Right renal pelvis (tissue), 4 donors: ENCODE measurements at regions not wholly inside any gene's neighbourhood (a gene's known extent, or its start where the extent isn't known, plus 50 kb on each side); places are given as distances from the start of the nearest gene placed in this dataset.
A peak's percentile ranks its signal among the peaks of the same experiment; 100 is the strongest.
"Not testable (repeated sequence)": the region's sequence is repeated elsewhere in the genome, so short reads cannot be mapped to it uniquely, and the experiment has no call there.

ENCODE experiments used
- DNase-seq, 4 donors: peaks; one replicate each; pipeline ENCODE4 v3.0.0-alpha.2; 2013; ENCODE audit warnings: low read depth in 4 of 4, low spot score in 3 of 4, missing footprints in 1 of 4

DNA sequence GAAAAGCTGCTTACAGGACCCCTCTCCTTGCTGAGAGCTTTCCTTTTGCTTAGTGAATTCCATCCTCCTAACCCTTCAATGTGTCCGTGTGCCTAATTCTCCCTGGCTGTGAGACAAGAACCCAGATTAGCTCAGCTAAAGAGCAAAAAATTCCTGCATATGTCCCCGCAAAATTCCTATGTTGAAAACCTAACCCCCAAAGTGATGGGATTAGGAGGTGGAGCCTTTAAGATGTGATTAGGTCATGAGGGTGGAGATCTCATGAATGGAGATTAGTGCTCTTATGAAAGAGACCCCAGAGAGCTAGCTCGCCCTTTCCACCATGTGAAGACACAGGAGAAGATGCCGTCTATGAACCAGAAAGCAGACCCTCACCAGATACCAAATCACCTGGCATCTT lies 503.0 kb upstream of the DIAPH2 start:
- no peak for DNase-seq

GRCh38 chrX:96182366-96182765 lies 502.3 kb upstream of the DIAPH2 start:
- no peak for DNase-seq

GRCh38 chrX:96183391-96183790 lies 501.3 kb upstream of the DIAPH2 start:
- DNase-seq, result no peak

DNA sequence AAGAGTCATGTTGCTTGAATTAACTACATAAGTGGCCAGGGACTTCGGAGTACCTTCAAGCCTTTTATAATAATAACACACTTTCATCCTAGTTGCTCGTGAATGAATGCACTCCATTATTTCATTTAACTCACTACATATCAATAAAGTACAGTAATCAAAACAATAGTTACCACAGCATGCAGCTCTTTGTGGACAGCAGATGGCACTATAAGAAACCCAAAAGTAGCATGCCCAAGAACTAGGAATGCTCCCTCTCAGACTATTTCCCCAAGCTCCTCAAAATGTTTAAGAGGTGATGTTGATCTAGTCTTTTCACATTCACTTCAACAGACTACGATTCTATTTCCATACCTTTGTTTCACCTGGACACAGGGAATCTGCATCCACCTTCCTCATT lies 500.8 kb upstream of the DIAPH2 start:
- no peak for DNase-seq

- no peak for DNase-seq
Measured at GRCh38 chrX:96204928-96205327, 479.7 kb upstream of the DIAPH2 start.

DNA sequence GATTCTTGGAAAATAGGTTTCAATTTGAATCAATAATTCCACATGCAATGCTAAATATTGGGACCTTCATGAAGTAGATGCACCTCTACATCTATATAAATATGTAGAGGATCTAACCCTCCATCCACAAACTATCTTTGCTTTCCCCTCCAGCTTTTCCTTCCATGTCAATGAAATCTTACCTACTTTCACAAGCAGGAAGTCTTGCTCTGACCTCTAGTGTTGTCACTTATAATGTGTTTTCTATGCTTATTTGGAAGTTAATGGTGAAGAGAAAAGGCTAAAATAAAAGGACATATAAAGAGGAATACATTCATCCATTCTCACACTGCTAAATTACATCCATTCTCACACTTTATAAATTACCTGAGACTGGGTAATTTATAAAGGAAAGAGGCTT lies 472.7 kb upstream of the DIAPH2 start:
- no peak for DNase-seq

- not testable (repeated sequence) for DNase-seq
Measured at GRCh38 chrX:96214681-96215080, 470.0 kb upstream of the DIAPH2 start.

- DNase-seq, result no peak
Measured at GRCh38 chrX:96224279-96224678, 460.4 kb upstream of the DIAPH2 start.

DNA sequence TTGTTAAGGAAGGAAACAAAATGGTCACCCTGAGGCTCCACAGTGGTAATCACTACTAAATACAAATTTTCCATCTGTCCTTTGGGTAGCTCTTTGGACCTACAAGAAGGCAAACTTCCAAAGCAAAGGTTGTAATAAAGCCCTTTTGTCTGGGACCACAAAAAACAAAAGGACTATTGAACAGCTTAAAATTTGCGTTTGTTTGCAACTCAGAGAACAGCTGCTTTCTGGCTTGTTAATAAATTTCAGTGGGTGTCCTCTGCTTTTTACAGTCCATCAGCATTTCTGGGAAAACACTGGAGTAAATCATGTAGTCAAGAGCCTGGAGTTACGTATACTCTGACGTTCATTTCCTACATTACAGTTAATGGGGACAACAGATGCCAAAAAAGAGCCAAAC lies 439.7 kb upstream of the DIAPH2 start:
- peak in 3 of 4 donors; percentile 1 to 12 (median 4) for DNase-seq

DNA sequence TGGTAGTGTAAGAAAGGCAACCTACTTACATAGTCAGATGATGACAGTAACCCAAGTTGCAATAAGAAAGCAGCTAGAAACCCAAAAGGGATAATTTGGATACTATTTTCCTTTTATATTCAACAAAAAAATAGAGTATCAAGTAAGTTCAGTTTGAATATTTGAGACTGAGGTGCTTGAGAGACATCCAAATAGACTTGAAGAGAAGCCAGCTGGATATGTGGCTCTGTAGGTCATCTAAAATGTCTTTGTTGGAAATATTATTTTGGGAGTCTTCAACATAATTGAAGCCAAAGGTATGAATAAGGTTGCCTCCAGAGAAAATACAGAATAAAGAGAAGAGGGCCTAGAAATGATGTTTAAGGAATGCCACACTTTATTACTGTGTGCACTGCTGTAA lies 438.2 kb upstream of the DIAPH2 start:
- no peak for DNase-seq
